DND-41 (cell line): ENCODE measurements at regions not wholly inside any gene's neighbourhood (a gene's known extent, or its start where the extent isn't known, plus 50 kb on each side); places are given as distances from the start of the nearest gene placed in this dataset.

Experiments
- ATAC-seq: fragments of 200-7000 bp; cut with Tn5 transposase; 3 replicates; pipeline ENCODE4 v1.9.1; 2021; ENCODE audit warnings: low read depth; ENCODE audit not compliant: insufficient read depth
- DNase-seq: peaks from one replicate; pipeline ENCODE4 v3.0.0-alpha.2; 2020
- H2AFZ ChIP-seq: 2 replicates; pipeline ENCODE4 v1.6.0; 2012; ENCODE audit warnings: low read depth, low read length
- H3K27ac ChIP-seq: 2 replicates; pipeline ENCODE4 v1.5.1; 2012; ENCODE audit warnings: low read length, inconsistent platforms
- H3K27me3 ChIP-seq: fragments of 200-600 bp; sonication (generic); 2 replicates; pipeline ENCODE4 v1.6.0; 2012; ENCODE audit warnings: low read length, mild to moderate bottlenecking, inconsistent platforms; ENCODE audit not compliant: insufficient read depth, poor library complexity
- H3K36me3 ChIP-seq: 2 replicates; pipeline ENCODE4 v1.5.1; 2012; ENCODE audit warnings: low read length, inconsistent platforms; ENCODE audit not compliant: insufficient read depth
- H3K4me1 ChIP-seq: 2 replicates; pipeline ENCODE4 v1.5.1; 2012; ENCODE audit warnings: mild to moderate bottlenecking, low read length; ENCODE audit not compliant: insufficient read depth
- H3K4me2 ChIP-seq: 2 replicates; pipeline ENCODE4 v1.6.0; 2012; ENCODE audit warnings: mild to moderate bottlenecking, moderate library complexity, low read length, inconsistent platforms; ENCODE audit not compliant: insufficient read depth
- H3K4me3 ChIP-seq, 2 experiments: fragments of 200-600 bp in 1 of 2; shearing (Covaris generic) in 1 of 2; 2 replicates each; pipeline ENCODE4 v1.5.1; 2012 to 2016; ENCODE audit warnings: inconsistent platforms in 2 of 2, low read length in 2 of 2, mild to moderate bottlenecking in 2 of 2, low read depth in 1 of 2, moderate library complexity in 1 of 2
- H3K79me2 ChIP-seq: 2 replicates; pipeline ENCODE4 v1.6.0; 2012; ENCODE audit warnings: low read length, inconsistent platforms; ENCODE audit not compliant: insufficient read depth
- H3K9ac ChIP-seq: 2 replicates; pipeline ENCODE4 v1.6.0; 2012; ENCODE audit warnings: low read depth, mild to moderate bottlenecking, inconsistent platforms, low read length, moderate library complexity
- H3K9me3 ChIP-seq: 2 replicates; pipeline ENCODE4 v1.5.1; 2012; ENCODE audit warnings: low read length, moderate library complexity, mild to moderate bottlenecking, inconsistent platforms; ENCODE audit not compliant: insufficient read depth, severe bottlenecking
- H4K20me1 ChIP-seq: 2 replicates; pipeline ENCODE4 v1.6.0; 2012; ENCODE audit warnings: low read length; ENCODE audit not compliant: insufficient read depth
- CTCF ChIP-seq: IDR thresholded peaks from 2 replicates; pipeline ENCODE4 v1.5.1; 2012; ENCODE audit warnings: borderline replicate concordance, low read length, moderate library complexity, mild to moderate bottlenecking; ENCODE audit not compliant: poor library complexity, severe bottlenecking; ENCODE audit errors: extremely low read depth
- EZH2 ChIP-seq: IDR thresholded peaks from 3 replicates; pipeline ENCODE4 v1.6.1; 2012; ENCODE audit warnings: borderline replicate concordance, low read depth, mild to moderate bottlenecking, moderate library complexity, low read length, inconsistent platforms; ENCODE audit not compliant: severe bottlenecking

GRCh38 chr1:96384611-96385010 is 337.0 kb upstream of the PTBP2 start:
- H3K27me3 ChIP-seq, result no peaks in the 10 kb centered on the region
- no peak overlapping the region for H2AFZ ChIP-seq
- TF ChIP-seq CTCF (no peak), EZH2 (no peak)
- H4K20me1 ChIP-seq, result no peaks in the 10 kb centered on the region
- no peak overlapping the region for H3K27ac ChIP-seq
- H3K4me2 ChIP-seq, result no peak overlapping the region
- H3K9me3 ChIP-seq, result no peaks in the 10 kb centered on the region
- no peaks in the 10 kb centered on the region for H3K79me2 ChIP-seq
- no peaks in the 10 kb centered on the region for H3K36me3 ChIP-seq
- no peak overlapping the region for H3K4me3 ChIP-seq
- no peaks in the 10 kb centered on the region for H3K4me1 ChIP-seq
- no peak overlapping the region for H3K9ac ChIP-seq
- DNase-seq (no peak), ATAC-seq (no peak)

GRCh38 chr1:96387785-96388184 is 333.8 kb upstream of the PTBP2 start:
- Histone ChIP-seq H3K9me3 (no peaks in the 10 kb centered on the region), H3K27ac (no peak overlapping the region), H4K20me1 (no peaks in the 10 kb centered on the region), H3K79me2 (no peaks in the 10 kb centered on the region), H2AFZ (no peak overlapping the region), H3K4me1 (no peaks in the 10 kb centered on the region), H3K9ac (no peak overlapping the region), H3K27me3 (no peaks in the 10 kb centered on the region), H3K4me3 (no peak overlapping the region), H3K4me2 (no peak overlapping the region), H3K36me3 (no peaks in the 10 kb centered on the region)
- TF ChIP-seq CTCF (no peak), EZH2 (no peak)
- ATAC-seq (no peak), DNase-seq (no peak)

- Histone ChIP-seq H3K4me3 (no peak overlapping the region), H3K4me2 (no peak overlapping the region), H3K27me3 (no peaks in the 10 kb centered on the region), H3K9me3 (no peaks in the 10 kb centered on the region), H3K9ac (no peak overlapping the region), H3K27ac (no peak overlapping the region), H4K20me1 (no peaks in the 10 kb centered on the region), H3K36me3 (no peaks in the 10 kb centered on the region), H3K4me1 (no peaks in the 10 kb centered on the region), H2AFZ (no peak overlapping the region), H3K79me2 (no peaks in the 10 kb centered on the region)
- DNase-seq (no peak), ATAC-seq (no peak)
- TF ChIP-seq CTCF (no peak), EZH2 (no peak)
These were observed 332.9 kb upstream of the PTBP2 start for GRCh38 chr1:96388421-96389310.
